Posterior vena cava (tissue), 2 donors: ENCODE measurements at regions not wholly inside any gene's neighbourhood (a gene's known extent, or its start where the extent isn't known, plus 50 kb on each side); places are given as distances from the start of the nearest gene placed in this dataset.

Experiments used
- DNase-seq: peaks from one replicate; pipeline ENCODE4 v3.0.0-alpha.2; 2020; ENCODE audit warnings: low spot score
- intact Hi-C, 2 donors: fragments of 100-400 bp; cut with DNase I; formaldehyde crosslinking; loops; one replicate each; pipeline versions ENCODE4 v1.14.1 to v1.14.2; 2022 to 2023
- donor health status: DM: yes; HTN: yes; CAD: no.
- donor health status: DM: yes; HTN: yes; CAD: no.

DNA sequence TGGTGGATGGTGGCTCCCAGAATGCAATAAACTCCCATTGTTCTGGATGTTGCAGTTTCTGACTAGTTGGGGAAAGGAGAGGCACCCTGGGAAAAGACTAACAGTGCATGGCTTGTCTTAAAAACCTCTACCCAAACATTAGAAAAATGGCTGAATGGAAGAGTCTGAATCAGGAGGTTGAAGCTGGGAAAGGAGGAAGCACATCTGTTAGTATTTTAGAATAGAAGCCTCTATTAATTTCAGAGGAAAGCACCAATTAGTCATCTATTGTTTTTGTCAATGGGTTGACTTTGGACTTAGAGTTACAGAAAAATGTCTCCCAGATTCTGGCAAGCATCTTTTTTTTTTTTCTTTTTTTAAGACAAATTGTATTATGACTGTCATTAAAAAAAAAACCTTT lies 56.1 kb upstream of the ELMO1 start:
- intact Hi-C loops, result no loop called here

DNA sequence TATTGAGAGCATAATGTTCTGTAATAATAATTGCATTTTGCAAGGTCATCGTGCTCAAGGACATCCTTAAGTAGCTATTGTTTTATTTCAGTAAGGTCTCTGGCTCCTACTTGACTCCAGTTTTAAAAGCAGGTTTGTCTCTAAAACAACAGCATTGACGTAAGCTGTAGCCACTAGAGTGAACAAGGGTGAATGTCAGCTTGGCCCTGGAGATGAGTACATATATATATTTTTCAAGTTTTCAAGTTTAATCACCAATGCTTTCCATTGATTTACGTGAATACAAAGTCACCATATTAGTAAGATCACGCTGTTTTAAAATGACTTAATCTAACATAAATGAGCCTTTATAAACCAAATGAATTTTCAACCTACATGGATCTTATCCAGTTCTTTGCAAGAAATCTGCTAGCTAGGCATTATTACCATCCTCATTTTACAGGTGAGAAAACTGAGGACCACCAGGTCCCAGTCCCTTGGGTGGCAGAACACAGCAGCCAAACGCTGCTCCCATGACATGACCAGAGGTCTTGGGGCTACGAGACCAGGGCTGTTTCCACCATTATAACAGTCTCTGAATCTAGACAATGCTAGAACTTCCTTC lies 57.2 kb upstream of the ELMO1 start:
- intact Hi-C loops, result no loop called here
- DNase-seq, result no peak

More for the DNA sequence above, 56.1 kb upstream of the ELMO1 start:
- DNase-seq, result no peak

DNA sequence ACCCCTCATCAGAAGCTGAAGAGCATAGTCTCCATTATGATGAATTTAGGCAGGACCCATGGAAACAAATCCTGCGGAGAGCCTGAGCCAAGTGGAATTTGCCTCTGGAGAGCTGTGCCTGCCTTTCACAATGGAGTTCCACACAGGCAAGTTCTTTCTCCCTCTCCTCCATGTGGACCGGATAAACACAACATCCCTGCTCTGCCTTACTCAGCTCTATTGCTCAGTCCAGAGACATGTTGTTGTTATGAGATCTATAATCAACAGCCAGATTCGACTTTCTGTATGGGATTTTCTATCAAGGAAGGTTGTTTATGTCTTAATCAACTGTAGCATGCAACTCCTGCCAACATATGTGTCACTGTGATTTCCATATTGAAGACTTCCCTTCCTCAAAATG lies 59.5 kb upstream of the ELMO1 start:
- no peak for DNase-seq
- intact Hi-C loops, result no loop called here

DNA sequence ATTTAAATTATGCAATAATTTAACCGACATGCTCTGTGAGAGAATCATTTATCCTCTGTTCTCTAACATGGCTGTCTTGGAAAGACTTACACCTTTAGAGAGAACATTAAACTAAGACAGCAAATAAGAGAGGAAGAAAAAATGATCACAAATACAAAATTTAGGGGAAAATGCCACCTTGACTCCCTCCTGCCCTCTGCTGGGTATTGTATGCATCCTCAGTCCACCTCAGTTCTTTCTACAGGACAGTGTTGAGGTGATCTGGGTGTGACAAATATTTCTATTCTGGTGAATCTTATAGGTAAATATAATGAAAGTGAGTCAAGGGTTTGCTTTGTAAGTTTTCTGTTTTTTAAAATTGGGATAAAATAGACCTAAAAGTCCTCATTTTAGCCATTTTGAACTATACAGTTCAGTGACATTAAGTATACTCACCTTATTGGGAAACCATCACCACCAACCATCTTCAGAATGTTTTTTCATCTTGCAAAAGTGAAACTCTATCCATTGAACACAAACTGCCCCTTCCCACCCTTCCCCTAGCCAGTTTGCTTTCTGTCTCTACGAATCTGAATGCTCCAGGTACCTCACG lies 61.5 kb upstream of the ELMO1 start:
- intact Hi-C loops, result no loop called here

DNA sequence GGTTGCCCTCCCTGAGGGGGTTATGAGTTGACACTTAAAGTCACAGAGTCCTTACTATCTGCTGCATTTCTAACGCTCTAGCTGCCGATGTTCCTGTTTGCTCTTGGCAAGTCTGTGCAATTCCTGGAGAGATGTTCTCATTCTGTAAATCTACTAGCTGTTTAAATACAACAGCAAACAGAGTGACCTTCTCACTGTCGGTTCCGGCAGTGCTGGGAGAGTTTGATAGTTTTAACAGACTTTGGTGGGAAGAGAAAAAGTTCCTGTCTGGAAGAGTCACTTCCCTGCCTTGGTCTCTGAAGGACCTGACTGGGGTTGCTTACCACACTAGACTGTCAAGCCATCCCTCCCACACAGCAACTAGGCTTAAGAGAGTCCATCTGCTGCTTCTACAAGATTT lies 63.3 kb upstream of the ELMO1 start:
- intact Hi-C loops, result no loop called here
- no peak for DNase-seq

More for the DNA sequence above, 61.5 kb upstream of the ELMO1 start:
- DNase-seq, result no peak

DNA sequence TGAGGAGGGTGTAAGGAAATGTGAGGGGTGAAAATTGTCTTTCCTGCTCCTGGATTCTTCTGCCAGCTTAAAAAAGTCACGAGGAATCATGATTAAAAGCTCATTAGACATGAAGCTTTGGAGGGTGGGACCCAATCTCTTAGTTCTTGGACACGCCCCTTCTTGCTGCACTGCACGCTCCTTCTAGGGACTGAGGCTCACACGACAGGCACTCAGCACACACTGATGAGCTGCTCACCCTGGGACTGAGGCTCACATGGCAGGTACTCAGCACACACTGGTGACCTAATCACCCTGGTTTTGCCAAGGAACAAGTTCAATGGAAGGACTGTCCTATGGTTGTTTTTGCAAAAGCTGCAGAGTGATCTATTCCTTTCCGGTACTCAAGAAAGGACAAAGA lies 65.8 kb upstream of the ELMO1 start:
- intact Hi-C loops, result no loop called here
- DNase-seq, result no peak

DNA sequence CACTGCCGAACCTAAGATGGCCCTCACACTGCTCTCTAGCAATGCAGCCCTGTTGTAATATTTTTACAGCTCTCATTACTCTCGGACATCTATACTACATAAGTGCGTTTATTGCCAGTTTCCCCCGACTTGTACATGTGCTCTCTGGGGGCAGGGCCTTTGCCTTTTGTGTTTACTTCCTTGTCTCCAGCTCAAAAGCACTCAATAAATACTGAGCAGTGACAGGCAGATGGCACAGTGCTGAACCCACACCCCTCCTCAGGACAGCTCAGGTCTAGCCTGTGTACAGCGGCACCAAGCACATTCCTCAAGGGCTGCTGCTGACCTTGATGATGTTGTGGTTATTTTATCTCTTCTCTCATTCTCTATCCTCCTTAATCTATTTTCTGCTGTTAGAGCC lies 68.0 kb upstream of the ELMO1 start:
- DNase-seq, result no peak
- intact Hi-C loops, result no loop called here

DNA sequence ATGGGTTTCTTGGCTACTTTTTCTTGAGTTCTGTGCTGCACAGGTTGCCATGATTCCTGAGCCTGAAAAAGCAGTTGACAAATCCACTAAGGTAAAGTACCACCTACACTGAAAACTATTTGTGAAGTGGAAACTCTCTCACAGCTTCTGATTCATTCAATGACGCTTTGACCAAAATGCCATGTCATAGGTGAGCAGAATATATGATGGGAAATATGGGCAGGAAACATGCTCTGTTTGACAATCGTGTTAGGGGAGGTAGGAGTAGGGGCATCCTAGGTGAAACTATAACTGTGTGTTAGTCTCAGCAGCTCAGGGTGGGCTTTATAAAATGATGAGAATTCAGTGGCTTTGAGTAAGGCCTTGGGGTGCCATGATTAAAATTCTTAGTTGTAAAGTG lies 69.6 kb upstream of the ELMO1 start:
- intact Hi-C loops, result no loop called here
- DNase-seq, result no peak

DNA sequence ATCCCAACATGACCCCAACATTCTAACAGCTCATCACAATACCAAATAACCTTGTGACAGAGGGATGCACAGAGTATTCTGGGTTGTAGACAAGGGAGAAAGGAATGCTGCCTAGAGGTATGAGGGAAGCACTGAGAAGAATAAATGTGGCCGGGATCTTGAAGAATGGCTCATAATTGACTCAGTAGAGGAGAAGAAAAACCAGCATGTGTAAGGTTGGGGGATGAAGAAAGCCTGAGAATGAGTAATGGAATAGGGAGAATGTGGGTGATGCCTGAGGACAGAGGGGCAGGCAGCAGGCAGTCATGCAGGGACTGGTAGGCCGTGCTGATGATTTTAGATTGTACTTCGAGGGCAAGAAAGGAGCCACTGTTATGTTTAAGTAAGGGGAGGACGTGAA lies 75.4 kb upstream of the ELMO1 start:
- no peak for DNase-seq
- intact Hi-C loops, result no loop called here

DNA sequence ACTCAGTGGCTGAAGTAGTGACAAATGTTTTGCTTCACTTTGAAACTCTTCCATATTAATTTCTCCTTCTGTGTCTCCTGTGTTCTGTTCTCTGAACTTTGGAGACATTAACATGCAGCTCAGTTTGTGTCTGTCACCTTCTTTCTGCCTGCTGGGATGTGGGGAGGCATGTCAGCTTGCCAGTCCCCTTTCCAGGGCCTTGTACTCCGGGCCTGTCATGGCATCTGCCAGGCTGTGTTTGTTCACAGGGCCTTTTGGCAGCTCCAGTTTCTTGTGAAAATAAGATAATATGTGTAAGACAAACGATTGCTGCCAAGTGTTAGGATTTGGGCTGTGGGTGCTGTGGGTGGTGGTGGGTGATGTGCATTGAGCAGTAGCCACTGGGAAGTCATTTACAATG lies 76.1 kb upstream of the ELMO1 start:
- intact Hi-C loops, result no loop called here
- no peak for DNase-seq

DNA sequence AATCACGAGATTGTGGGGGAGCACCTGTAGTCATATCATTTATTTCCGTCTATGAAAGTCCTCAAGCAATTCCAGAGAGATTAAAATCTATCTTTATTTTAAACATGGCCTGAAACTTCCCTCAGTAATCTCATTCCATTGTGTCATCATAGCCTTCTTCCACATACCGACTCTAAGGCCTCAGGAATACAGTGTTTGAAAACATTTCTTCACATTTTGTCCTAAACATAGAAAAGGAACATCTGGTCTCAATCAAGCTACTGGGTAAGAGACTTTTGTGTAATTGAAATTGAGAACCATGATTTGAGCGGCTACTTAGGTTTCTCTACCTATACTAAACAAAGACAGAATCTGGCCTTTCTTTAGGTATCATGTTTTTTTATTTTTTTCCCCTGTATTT lies 78.0 kb upstream of the ELMO1 start:
- DNase-seq, result no peak
- intact Hi-C loops, result no loop called here

DNA sequence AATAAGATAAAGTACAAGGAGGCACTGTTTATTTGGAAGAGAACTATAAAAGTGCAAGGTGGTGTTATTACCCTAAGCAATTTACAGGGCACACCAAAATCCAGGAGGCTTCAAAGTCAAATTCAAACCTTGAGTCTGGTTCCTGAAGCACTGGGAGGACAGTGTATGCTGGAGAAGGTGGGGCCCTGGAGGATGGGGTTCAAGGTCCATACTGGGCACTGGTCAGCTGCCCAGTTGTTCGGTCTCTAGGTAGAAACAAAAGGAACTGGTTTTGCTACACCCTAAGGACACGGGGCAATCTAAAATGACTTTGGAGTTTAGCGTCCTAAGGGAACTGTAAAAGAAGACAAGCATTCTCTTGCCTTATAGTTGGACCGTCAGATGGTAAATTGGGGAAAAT lies 78.4 kb upstream of the ELMO1 start:
- intact Hi-C loops, result no loop called here
- DNase-seq, result no peak

DNA sequence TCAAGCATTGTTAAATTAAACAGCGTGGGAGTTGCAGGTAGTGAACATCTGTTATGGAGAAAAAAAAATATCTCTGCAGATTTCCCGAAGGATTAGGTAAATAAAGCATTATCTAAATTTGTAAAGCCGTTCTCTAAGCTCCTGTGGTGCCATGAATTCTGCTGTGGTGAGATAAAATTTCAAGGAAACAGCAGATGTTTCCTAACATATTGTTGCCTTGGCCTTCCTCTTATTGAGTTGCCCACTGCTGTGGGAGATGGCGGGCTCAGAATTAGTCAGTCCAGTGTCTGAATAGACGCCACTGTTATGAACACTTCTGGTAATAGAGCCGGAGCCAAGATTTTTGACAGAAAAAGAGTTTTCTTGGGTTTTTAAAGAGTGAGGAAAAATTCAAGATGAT lies 82.6 kb upstream of the ELMO1 start:
- no peak for DNase-seq
- intact Hi-C loops, result no loop called here

DNA sequence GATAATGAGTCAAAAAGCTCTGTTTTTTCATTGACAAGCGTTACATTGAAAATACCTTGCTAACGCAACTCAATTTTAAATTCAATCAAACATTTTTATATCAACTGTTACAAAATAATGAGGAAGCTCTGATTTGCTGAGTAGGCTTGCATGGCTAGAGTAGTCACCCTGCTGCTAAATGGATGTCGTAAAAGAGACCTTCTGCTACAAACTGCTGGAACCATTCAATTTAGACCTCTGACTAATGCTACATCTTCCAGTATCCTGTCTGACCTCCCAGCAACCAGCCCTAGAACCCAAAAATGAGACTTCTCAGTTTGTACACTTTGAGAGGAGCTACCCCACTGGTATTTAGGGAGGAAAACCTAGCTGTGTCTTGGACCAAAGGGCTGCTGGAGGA lies 84.0 kb upstream of the ELMO1 start:
- intact Hi-C loops, result no loop called here
- DNase-seq, result no peak

DNA sequence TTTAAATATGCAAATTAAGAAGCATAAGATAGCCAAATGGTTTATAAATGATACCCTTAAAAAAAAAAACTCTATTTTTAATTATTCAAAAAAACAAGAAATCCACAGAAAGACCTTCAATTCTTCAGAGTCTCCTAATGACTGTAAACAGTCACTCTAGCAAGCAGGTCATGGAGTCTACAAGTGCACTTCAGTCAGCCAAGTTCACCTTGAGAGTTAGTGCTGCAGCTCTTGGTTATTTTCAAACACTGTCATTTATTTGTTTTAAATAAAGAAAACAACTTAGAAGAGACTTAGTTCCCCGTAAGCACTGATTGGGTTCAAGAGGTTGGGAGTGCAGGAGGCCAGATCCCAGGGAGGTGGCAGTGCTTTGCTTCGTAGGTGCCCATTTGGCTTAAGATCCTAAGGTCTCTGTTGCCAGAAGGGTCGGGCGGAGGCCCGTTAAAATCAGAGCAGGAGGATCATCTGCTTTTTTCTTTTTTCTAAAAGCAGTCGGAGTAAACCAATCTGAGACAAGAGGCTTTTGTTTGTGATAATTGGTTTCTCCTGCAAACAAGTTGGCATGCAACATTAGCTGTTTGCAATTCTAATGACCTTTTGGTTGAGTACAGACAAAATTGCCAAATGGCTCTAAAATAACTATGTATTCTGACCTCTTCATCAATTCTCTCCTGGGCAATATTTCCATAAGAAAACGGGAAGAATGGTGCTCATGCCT lies 86.4 kb upstream of the ELMO1 start:
- intact Hi-C loops, result no loop called here
- no peak for DNase-seq

DNA sequence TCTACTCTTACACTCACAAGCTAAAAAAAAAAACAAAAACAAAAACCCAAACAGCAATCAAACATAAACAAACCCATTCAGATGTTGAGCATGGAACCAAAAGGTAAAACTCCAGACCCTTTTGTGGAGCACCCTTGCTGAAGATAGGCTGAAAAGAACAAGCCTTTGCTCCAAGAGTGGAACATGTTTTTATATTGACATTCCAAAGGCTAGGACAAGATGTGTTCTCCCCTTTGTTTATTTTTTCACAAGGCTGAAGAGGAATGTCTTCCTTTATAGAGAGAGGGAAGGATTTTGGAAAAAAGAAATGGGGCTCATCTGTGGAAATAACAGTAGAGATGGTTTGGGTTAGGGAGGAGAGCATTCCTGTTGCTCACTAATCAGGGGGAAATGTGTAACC lies 87.2 kb upstream of the ELMO1 start:
- DNase-seq, result no peak
- intact Hi-C loops, result no loop called here

DNA sequence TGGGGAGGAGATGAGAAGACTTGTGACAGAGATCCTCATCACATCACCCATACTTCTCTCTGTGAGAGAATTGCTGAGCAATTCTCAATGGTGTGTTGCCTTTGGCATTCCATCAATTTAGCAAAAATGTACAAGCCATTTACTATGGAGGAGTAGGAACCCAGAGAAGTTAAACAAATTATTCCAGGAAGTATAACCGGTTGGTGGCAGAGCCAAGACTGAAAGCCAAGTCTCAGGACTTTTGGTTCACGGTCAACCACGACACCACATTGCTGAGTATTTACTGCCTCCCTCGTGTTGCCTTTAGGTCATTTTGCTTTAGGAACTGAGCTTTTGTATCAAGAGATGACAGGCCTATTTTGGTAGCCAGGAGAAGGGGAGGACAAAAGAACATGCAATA lies 88.0 kb upstream of the ELMO1 start:
- intact Hi-C loops, result no loop called here

DNA sequence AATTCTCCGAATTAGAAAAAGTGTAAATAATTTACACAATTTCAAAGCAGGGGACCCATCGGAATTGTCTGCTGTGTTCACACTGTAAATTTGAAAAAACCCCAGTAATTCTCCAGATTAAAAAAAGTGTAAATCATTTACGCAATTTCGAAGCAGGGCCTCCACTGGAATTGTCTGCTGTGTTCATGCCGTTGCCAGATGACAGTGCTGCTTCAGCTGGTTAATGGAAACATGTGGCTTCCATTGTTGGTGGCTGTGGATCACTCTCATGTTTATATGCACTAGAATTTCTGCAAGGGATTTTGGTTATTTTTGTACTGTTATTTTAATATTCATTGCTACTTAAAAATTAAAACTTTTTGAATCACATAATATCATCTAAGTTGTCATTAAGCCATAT lies 88.8 kb upstream of the ELMO1 start:
- intact Hi-C loops, result no loop called here
- DNase-seq, result no peak

More for the DNA sequence above, 88.0 kb upstream of the ELMO1 start:
- DNase-seq, result no peak

DNA sequence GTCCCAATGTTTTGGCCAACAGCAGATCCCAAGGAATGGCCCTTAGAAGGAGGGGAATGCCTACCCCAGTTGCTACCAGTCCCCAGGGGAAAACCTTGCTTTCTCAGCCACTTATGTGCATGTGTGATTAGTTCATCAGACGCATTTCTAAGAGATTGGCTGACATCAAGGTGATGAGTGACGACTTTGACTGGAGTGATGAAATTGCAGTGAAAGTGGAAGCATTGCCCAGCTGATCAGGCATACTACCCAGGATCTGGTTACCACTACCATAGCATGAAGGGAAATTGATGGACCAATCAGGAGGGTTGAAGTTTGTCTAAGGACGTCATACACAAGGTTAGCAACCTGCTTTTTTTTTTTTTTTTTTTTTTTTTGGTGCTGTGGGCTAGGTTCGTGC lies 90.3 kb upstream of the ELMO1 start:
- intact Hi-C loops, result no loop called here
- no peak for DNase-seq

DNA sequence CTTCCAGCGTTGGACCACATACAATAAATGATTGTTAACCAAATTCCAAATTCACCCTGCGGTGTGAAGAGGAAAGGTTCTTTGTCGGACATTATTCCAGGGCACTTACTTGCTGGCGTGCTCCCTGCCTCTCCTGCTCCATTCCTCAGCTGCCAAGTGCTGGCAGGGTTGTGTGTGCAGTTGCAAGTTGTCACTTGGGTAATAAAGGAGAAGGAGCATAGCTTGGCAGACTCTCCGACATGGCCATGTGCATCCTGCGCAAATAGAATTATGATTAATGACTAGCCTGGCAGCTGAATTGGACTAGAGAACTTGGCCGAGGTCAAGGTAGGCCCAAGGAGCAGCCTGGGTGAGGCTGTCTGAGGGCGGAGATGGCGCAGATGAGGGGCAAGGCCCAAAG lies 92.3 kb upstream of the ELMO1 start:
- DNase-seq, result no peak

DNA sequence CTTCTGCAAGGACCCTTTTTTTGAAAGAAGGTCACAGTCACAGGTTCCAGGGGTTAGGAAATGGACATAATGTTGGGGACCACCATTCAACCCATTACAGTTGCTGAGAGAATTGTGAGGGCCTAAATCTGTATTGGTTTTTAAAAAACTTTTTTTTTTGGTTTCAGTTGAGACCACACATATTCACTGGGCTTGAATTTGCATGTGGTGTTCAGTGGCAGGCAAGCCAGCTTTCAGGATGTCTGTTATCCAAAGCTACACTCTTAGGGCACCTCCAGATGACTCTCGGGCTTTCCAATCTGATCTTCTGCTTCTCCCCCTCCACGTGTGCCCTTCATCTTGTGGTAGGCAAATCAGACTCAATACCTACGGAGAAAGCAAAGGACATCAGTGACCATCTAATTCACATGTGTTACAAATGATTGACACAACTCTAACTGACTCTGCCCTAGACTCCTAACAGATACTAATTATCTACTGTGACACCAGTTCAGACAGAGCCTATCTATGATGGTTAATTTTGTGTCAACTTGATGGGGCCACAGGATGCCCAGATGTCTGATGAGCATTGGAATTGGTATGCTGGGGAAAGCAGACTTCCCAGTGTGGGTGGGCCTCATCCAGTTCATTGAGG lies 93.3 kb upstream of the ELMO1 start:
- no peak for DNase-seq
- intact Hi-C loops, result no loop called here

More for the DNA sequence above, 92.3 kb upstream of the ELMO1 start:
- intact Hi-C loops, result no loop called here
